GM19023 (cell line): ENCODE measurements at regions not wholly inside any gene's neighbourhood (a gene's known extent, or its start where the extent isn't known, plus 50 kb on each side); places are given as distances from the start of the nearest gene placed in this dataset.

Source experiments
- ATAC-seq: cut with Tn5 transposase; IDR thresholded peaks from one replicate; pipeline ENCODE4 v1.9.1; 2021; ENCODE audit warnings: mild to moderate bottlenecking, moderate library complexity; ENCODE audit not compliant: unreplicated experiment

DNA sequence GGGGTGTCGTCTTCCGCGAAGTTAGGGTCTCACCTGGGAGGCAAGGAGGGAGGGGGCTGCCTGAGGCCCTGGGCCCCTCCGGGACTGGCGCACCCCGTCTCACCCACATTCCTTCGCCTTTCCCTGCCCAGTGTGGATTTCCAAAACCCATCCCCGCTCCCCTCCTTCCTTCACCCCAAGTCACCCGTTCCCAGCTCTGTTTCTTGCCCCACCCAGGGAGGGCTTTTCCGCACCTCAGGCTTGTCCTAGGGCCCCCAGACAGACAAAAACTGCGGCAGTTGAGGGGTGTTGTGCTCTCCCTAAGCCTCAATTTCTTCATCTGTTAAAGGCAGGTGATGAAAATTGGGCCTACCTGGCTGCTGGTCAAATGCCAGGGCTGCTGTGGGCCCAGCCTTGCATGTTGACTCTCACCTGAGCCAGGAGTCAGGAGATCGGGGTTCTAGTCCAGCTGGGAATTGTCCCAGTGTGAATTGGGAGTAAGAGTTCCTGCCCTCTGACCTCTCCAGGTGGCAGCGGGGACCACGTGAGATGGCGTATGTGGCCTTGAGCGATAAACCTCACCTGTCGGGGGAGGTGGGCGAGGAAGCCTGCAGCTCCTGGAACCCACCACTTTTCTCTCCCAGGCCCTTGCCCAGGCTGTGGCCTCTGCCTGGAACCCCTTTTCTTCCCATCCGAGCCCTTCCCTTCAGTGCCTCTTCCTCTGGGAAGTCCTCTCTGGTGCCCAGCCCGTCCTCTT is 143.4 kb upstream of the IER5L start:
- no peak for ATAC-seq

DNA sequence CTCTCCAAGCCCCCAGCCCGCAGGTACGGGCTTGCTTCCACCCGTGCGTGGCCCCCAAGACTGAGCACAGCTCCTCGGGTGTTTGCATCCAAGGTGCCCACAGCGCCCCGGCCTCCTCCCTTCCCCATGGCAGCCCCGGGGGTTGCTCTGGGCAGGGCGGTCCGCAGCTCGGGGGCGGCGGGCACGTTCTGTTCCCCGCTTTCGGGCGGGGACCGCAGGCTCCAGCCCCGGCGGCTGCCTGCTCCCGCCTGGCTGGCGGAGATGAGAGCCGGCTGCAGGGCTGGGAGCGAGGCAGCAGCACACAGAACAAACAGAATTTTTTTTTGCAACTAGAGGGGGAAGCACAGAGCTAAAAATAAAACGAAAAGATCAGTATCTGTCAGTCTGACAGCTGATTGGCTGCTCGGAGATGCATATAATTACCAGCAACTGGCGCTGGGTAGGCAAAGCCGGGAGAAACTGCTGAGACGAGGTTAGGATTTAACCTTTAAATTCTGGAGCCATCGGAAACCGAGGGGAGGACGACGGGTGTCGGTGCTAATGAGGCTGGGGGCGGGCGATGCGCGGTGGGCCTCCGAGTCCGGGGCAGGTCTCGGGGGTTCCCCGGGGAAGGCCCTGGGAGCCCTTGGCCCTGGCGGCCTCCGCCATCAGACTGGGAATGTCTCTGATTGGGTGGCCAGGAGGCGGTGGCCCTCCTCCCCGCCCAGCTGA is 142.7 kb upstream of the IER5L start:
- ATAC-seq, result peak; percentile 69

DNA sequence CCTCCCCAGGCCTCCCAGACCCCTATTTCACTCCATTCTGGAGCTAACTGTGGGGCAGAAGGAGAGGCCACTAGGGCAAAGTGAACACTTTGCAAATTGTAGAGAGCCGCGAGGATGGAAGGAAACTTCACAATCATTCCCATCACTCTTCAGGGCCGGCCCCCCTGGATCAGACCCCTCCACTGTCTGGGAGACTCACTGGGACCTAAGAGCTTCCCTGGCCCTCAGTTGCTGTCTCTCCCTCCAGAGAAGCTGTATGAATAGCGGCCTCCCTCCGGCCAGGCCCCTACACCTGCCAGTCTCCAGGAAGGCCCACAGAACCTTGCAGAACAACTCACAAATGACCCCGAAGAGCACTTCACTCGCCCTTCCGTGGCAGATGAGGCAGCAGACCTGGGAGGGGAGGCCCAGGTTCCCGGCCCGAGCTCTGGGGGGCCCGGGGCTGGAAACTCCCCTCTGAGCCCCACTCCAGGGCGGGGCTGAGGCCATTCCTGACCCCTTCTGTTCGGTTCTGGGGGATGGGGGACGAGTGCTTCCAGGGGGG is 141.9 kb upstream of the IER5L start:
- ATAC-seq, result no peak

DNA sequence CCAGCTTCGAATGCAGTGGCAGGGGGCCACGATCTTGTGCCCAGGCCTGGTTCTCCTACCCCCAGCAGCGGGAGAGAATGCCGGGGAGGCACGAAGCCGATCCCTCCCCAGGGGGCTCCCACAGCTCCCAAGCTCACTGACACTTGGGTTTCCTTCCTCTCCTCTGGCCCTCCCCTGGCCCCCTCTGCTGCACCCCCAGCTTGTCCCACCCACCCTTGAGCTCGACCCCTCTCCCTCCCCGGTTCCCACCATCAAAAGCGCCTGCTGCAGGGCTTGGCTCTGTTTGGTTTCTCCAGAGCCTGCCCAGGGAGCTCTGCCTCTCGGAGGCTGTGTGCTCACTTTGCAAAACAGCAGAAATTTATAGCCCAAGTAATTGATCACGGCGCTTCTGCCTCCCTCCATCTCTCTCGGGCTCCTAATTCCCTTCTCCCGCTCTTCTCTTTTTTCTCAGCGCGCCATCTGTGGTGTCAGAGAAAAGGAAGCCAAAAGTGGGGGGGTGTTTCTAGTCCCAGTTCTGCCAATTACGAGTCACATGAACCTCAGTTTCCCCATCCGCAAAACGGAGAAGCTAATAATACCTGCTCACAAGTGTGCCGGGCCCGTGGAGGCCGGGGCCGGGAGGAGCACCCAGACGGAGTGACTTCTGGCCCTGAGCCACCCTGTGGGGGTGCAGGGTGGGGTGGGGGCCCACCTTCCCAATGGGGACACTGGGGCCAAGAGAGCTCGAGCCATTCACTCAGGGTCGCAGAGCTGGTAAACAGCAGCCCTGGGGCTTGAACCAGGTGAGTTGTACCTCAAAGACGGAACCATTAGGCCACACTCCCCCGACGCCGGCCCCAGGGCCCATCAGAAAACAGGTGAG is 141.2 kb upstream of the IER5L start:
- ATAC-seq, result no peak

DNA sequence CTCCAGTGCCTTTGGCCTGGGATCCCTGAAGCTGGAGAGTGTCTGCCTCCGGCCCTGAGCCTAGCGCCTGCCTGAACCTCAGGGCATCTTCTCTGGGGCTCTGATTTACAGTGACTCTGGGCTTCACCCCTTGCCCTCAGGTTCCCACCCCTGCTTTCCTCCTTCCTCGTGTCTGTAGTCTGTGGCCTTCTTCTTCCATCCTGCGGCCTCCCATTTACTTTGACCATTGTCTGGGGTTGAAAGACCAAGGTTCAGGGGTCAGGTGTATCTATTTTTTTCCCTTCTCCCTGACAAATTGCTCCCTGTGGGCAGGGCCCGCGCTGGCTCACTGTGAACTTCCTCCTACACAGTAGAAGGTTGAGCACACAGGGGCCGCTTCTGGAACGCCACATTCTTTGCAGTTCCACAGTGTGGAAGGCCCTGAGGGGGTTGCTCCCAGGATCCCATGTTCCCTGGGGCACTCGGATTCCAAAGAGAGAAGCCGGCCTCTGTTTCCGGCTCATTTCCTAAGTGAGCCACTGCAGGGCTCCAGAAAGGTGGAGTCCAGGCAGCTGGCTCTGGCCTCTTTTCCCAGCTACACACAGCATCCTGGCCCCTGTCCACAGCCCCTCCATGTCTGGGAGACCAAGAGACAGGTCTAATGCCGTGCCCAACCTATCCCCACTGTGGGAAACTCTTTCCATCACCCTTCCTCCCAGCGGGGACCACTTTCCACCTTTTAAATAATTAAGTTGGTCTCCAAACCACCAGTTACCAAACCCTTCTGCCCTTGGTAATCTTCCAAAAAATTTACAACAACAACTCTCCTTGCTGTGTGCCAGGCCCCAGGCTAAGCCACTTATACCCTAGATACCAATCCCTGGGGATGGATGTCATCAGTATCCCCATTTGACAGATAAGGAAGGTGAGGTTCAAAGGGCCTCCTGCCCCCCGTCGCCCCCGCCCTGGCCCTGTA is 140.3 kb upstream of the IER5L start:
- ATAC-seq, result no peak

DNA sequence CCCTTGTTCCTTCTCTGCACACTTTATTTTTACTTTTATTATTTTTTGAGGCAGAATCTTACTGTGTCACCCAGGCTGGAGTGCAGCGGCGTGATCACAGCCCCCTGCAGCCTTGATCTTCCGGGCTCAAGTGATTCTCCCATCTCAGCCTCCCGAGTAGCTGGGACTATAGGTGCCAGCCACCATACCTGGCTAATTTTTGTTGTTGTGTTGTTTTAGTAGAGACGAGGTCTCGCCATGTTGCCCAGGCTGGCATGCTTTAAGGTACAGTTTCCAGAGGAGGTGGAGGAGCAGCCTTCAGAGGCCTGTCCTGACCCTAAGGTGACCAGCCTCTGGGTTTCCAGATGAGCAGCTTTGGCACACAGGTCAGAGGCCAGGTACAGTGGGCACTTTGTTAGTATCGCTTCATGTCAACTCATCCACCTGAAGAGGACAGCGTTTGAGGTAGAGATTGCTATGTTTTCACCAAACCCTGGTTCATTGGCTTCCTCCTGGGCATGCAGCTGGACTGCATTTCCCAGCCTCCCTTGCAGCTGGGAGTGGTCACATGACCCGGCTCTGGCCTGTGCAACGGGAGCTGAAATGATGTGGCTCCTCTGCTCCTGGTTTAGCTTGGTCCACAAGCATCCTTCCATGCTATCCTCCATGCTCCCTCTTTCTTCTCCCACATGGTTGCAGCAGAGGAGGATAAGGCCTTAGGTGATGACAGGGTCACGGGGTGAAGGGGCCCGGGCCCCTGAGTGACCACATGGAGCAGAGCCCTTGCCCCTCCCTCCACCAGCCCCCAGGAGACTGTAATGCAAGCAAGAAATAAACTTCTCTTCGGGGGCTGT is 139.3 kb upstream of the IER5L start:
- no peak for ATAC-seq

DNA sequence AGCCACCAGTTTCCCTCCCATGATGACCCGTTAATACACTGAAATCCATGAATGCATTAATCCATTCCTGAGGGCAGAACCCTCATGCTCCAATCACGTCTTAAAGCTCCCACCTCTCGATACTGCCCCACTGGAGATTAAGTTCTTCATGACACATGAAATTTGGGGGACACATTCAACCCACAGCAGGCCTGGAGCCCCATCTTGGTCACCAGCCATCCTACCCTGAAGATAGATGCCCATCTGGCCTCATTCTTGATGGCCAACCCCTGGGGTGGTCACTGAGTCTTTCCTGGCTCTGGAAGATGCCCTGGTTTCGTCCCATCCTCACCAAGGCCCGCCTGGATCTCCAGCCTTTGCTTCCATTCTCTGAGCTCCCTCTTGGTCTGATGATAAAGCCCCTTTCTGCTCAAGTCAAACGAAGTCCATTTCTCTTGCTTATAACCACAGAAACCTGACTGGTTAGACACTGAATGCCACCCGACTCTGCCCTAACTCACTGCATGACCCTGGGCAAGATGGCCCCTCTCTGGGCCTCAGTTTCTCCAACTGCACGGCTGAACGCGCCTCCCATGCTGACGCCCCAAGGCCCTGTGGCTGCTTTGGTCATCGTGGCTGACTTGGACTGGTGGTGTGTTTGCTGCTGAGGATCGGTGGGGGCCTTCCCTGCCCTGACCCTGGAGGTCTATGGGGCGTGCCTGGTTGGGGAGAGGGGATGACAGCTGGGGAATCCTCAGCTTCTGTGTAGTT is 138.4 kb upstream of the IER5L start:
- no peak for ATAC-seq

DNA sequence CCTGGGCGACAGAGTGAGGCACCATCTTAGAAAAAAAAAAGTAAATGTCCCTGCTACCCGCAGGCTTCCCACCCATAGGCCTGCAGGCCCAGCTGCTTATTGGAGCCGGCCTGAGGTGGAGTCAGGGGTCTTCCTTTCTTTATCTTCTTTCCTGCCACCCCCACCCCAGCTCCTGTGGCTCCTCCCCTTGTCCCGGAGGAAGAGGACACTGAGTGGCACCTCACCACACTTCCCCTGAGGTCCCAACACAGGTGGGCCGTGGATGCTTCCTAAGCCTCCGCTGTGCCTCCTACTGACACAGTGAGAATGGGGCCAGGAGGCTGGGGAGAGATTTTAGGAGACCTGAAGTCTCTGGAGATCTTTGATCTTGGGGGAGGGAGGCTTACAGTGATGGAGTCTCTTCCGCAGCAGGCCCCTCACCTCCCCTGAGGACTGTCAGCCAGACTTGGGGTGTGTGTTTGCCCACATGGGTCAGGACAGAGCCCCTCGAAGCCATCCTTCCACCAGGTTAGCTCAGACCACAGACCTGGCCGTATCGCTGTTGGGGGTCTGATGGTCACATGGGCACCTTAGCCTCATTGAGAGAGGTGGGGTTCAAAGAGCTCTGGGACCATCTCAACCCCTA is 135.4 kb upstream of the IER5L start:
- ATAC-seq, result no peak

DNA sequence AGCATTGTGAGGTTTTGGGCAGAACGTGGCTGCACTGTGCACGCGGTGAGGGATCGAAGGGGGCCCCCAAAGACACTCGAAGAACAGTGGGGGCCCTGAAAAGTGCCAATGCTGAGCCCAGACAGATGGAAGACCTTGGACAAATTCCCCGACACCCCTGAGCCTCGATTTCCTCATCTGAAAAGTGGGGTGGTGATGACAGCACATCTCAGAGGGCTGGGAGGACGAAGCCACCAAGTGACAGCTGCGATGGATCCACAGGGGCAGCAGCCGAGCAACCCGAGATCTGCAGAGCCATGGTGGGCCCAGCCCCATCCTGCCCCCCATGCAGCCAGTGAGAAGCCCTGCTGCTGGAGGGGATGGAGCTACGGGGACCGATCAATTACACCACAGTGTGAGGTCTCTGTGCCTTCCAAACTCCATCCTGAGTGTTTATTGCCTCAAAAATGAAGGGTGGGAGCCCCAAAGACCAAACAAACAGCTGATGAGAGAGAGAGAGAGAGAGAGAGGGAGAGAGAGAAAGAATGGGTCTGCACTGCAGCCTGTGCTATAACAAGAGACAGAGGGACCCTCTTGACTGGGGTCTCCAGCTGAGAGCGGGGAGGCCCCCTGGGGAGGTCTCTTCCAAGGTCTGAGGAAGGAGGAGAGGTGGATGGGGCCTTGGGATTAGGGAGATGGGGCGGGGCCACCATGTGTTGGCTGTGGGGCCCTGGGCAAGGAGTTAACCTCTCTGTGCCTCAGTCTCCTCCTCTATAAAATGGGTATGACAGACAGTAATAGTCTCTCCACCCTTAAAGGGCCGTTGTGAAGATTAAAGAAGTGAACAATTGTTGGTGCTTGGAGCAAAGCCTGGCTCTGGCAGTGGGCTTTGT is 134.4 kb upstream of the IER5L start:
- no peak for ATAC-seq

DNA sequence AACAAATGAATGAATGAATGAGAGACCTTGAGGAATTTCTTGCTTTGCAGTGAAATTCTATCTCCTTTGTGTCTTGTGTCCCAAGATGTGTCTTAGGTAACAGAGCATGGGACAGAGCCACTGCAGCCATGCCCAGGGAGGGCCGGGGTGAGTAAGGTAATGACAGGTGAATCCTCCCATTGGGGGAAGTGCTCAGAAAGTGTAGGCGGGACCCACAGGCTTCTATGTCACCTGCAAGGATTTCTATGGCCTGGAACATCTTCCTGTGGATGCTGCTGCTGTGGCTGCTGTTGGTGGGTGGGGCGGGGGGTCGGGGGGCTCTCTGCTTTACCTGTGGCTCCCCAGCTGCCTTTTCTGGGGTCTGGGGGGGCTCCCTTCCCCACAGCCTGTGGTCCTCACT is 133.6 kb upstream of the IER5L start:
- no peak for ATAC-seq

DNA sequence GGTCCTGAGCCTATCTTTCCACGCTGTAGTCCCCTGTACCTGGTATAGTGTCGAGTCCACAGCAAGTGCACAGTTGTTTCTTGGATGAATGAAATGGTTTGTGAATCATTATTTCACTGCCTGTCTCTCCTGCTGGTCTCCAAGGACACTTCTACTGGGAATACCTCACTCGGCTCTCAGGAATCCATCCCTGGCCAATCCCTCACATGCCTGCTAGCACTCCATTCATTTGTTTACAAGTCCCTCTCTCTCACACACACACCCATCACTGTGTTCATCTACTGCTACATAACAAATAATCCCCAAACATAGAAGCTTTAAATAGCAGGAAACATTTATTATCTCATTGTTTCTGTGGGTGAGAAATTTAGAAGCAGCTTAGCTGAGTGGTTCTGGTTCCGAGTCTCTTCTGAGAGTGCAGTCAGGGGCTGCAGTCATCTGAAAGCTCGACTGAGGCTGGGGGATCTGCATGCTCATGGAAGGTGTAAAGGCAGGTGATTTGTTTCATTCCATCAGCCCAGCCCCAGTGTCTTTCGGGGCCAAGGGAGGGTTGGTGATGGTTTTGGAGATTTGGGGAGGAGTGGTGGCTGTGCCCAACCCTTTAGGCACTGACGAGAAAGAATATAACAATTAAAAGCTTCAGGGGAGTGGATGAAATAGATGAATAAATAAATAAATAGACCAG is 132.7 kb upstream of the IER5L start:
- ATAC-seq, result no peak

DNA sequence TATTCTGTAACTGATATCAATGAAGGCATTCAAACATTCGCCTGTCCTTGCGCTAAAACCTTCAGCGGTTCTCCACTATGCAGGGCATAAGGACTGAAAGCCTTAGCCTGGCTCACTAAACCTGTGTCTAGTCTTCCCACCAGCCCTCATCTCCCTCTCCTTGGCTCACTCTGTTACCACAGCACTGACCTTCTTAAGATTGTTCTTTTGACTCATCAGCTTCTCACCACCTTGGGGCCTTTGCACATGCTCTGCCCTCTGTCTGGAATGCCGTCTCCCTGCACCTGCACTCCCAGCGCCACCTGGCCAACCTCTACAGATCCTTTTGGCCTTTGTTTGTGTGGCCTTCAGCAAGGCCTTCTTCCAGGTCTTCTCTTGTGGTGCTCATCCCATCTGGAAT is 131.8 kb upstream of the IER5L start:
- ATAC-seq, result no peak

DNA sequence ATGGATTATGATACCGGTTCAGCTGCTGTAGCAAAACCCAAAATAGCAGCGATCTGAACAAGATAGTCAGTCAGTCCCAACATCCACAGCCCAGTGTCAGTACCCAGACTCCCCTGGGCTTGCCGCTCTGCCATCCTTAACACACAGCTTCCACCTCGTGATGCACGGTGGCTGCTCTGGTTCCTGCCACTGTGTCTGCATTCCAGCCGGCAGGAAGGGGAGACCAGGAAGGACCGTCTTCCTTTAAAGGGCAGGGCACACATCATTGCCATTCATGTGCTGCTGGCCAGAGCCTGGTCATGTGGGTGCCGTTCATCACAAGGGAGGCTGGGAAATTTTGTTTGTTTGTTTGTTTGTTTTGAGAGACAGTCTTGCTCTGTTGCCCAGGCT is 131.0 kb upstream of the IER5L start:
- no peak for ATAC-seq

DNA sequence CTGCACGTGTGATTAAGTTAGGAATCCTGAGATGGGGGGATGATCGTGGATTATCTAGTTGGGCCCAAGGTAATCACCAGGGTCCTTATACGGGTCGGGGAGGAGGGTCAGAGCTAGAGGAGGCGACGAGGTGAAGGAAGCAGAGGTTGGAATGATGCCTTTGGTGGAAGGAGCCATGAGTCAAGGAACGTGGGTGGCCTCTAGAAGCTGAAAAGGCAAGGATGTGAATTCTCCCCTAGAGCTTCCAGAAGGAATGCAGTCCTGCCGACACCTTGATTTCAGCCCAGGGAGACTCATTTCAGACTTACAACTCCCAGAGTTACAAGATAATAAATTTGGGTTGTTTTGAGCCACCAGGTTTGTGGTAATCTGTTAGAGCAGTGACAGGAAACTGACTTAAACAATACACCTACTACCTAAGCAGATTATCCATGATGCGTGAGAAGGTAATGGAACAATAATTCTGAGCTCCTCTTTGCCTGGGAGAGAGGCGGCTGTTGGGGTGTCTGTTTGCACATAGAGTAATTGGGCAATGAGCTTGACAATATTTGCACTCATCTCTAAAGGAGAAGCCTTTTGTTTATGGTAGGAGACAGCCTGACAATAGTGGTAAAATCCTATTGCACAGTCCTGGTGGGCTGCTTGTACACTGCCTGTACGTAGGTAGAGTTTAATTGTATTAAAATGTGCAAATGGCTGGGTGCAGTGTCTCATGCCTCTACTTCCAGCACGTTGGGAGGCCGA is 129.3 kb upstream of the IER5L start:
- no peak for ATAC-seq

DNA sequence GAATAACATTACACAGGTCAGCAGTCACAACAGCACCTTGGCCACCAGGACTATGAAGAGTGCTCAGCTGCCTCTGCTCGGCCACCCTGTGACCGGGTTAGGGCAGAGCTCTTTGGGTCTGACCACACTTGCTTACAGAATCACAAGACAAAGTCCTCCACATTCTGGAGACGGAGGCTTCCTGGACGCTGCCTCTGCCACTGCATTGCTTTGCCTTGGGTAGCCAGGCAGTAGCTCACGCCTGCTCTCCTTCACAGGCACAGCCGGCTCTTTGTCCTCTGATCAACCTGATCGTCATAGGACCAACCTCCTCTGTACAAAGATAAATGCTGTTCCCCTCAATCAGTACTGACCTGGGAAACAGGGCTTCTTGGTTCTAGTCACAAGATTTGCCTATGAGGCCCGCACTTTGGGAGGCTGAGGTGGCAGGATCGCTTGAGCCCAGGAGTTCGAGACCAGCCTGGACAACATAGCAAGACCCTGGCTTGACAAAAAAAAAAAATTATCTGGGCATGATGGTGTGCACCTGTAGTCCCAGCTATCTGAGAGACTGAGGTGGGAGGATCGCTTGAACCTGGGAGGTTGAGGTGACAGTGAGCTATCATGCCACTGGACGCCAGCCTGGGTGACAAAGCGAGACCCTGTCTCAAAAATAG is 128.4 kb upstream of the IER5L start:
- no peak for ATAC-seq

DNA sequence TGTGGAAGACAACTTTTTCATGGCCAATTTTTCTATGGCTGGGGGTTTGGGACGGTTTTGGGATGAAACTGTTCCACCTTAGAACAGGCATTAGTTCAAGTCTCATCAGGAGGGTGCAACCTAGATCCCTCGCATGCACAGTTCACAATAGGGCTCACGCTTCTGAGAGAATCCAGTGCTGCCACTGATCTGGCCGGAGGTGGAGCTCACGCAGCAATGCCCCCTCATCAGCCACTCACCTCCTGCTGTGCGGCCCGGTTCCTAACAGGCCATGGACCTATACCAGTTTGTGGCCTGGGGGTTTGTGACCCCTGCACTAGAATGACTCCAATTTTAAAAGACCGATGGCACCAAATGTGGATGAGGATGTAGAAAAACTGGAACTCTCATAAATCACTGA is 127.2 kb upstream of the IER5L start:
- no peak for ATAC-seq
